GM23338 (cell line): ENCODE measurements at regions not wholly inside any gene's neighbourhood (a gene's known extent, or its start where the extent isn't known, plus 50 kb on each side); places are given as distances from the start of the nearest gene placed in this dataset.
A peak's percentile ranks its signal among the peaks of the same experiment; 100 is the strongest.

Source experiments
- ATAC-seq: fragments of 200-7000 bp; cut with Tn5 transposase; 3 replicates; pipeline ENCODE4 v1.9.1; 2020
- DNase-seq: peaks from one replicate; pipeline ENCODE4 v3.0.0-alpha.2; 2015; ENCODE audit warnings: low spot score
- H2AFZ ChIP-seq: fragments of 200-600 bp; sonication (generic); 2 replicates; pipeline ENCODE4 v1.8.0; 2016; ENCODE audit warnings: antibody characterized with exemption, mild to moderate bottlenecking, moderate library complexity
- H3F3A ChIP-seq: fragments of 200-600 bp; sonication (generic); replicated peaks from 2 replicates; pipeline ENCODE4 v1.8.0; 2017; ENCODE audit warnings: antibody characterized with exemption, mixed run types, low read depth
- H3K27ac ChIP-seq: fragments of 200-600 bp; sonication (generic); 2 replicates; pipeline ENCODE4 v1.6.1; 2016; ENCODE audit warnings: low read depth
- H3K27me3 ChIP-seq: fragments of 200-600 bp; sonication (generic); 2 replicates; pipeline ENCODE4 v1.8.0; 2016; ENCODE audit warnings: mild to moderate bottlenecking, mixed run types, moderate library complexity; ENCODE audit not compliant: insufficient read depth
- H3K36me3 ChIP-seq: fragments of 200-600 bp; sonication (generic); 2 replicates; pipeline ENCODE4 v1.8.0; 2016; ENCODE audit warnings: mild to moderate bottlenecking; ENCODE audit not compliant: insufficient read depth
- H3K4me1 ChIP-seq: fragments of 200-600 bp; sonication (generic); 2 replicates; pipeline ENCODE4 v1.8.0; 2016; ENCODE audit warnings: mild to moderate bottlenecking, moderate library complexity; ENCODE audit not compliant: insufficient read depth
- H3K4me2 ChIP-seq: fragments of 200-600 bp; sonication (generic); 2 replicates; pipeline ENCODE4 v1.7.1; 2017; ENCODE audit warnings: mixed run types
- H3K4me3 ChIP-seq: fragments of 200-600 bp; sonication (generic); 2 replicates; pipeline ENCODE4 v1.6.1; 2016; ENCODE audit warnings: mixed run types
- H3K79me2 ChIP-seq: fragments of 200-600 bp; sonication (generic); replicated peaks from 2 replicates; pipeline ENCODE4 v1.8.0; 2017; ENCODE audit warnings: mild to moderate bottlenecking; ENCODE audit not compliant: insufficient read depth
- H3K9me2 ChIP-seq: fragments of 200-600 bp; sonication (generic); 2 replicates; pipeline ENCODE4 v1.8.0; 2017; ENCODE audit not compliant: insufficient read depth
- H4K20me1 ChIP-seq: fragments of 200-600 bp; sonication (generic); replicated peaks from 2 replicates; pipeline ENCODE4 v1.8.0; 2017; ENCODE audit warnings: mild to moderate bottlenecking; ENCODE audit not compliant: insufficient read depth
- H3K27ac Mint-ChIP-seq: 2 replicates; pipeline ENCODE4 v1.8.0; 2020; ENCODE audit warnings: inconsistent platforms, mild to moderate bottlenecking, moderate library complexity, mixed read lengths
- H3K27me3 Mint-ChIP-seq: 3 replicates; pipeline ENCODE4 v1.8.0; 2022; ENCODE audit warnings: low read depth, mild to moderate bottlenecking, moderate library complexity, mixed read lengths, inconsistent platforms; ENCODE audit not compliant: insufficient read depth, poor library complexity
- H3K36me3 Mint-ChIP-seq: 3 replicates; pipeline ENCODE4 v1.8.0; 2021; ENCODE audit warnings: low read depth, mild to moderate bottlenecking, inconsistent platforms, moderate library complexity, mixed read lengths
- H3K4me1 Mint-ChIP-seq: 3 replicates; pipeline ENCODE4 v1.8.0; 2020; ENCODE audit warnings: mild to moderate bottlenecking, inconsistent platforms, mixed read lengths
- H3K4me3 Mint-ChIP-seq: 3 replicates; pipeline ENCODE4 v1.8.0; 2021; ENCODE audit warnings: moderate library complexity, mild to moderate bottlenecking, inconsistent platforms, mixed read lengths
- H3K9me3 Mint-ChIP-seq: 3 replicates; pipeline ENCODE4 v1.8.0; 2020; ENCODE audit warnings: moderate library complexity, mild to moderate bottlenecking, inconsistent platforms, mixed read lengths
- EZH2 ChIP-seq: fragments of 200-600 bp; sonication (generic); IDR thresholded peaks from one replicate; pipeline ENCODE4 v1.8.0; 2017; ENCODE audit warnings: antibody characterized with exemption, mild to moderate bottlenecking, low read depth; ENCODE audit not compliant: unreplicated experiment
- EZH2phosphoT487 ChIP-seq: fragments of 200-600 bp; sonication (generic); IDR thresholded peaks from one replicate; pipeline ENCODE4 v1.8.1; 2018; ENCODE audit warnings: antibody characterized with exemption; ENCODE audit not compliant: unreplicated experiment
- JUNB ChIP-seq: IDR thresholded peaks from one replicate; pipeline ENCODE4 v1.6.1; 2016; ENCODE audit warnings: antibody characterized with exemption; ENCODE audit not compliant: unreplicated experiment
- NANOG ChIP-seq: IDR thresholded peaks from 2 replicates; pipeline ENCODE4 v1.6.1; 2016; ENCODE audit warnings: antibody characterized with exemption, borderline replicate concordance
- POLR2AphosphoS5 ChIP-seq: IDR thresholded peaks from 2 replicates; pipeline ENCODE4 v1.6.1; 2016; ENCODE audit warnings: antibody characterized with exemption, low read depth
- ZNF331 ChIP-seq: fragments of 250-450 bp; sonication (Bioruptor Pico); IDR thresholded peaks from 2 replicates; pipeline ENCODE4 v1.5.0; 2020; ENCODE audit warnings: low read depth, mild to moderate bottlenecking, moderate library complexity
- TF ChIP-seq, protein P1 (sequence below): fragments of 250-450 bp; sonication (Bioruptor Pico); IDR thresholded peaks from 2 replicates; pipeline ENCODE4 v1.5.0; 2020; ENCODE audit warnings: mild to moderate bottlenecking, moderate library complexity
- TF ChIP-seq, protein P2 (sequence below), 2 experiments: fragments of 200-600 bp in 1 of 2; sonication (generic) in 1 of 2; conservative IDR thresholded peaks; 2 replicates each; pipeline versions ENCODE4 v1.5.1 to v1.6.1; 2016 to 2017; ENCODE audit warnings: antibody characterized with exemption in 2 of 2, low read depth in 2 of 2, mild to moderate bottlenecking in 2 of 2, moderate library complexity in 1 of 2

DNA sequence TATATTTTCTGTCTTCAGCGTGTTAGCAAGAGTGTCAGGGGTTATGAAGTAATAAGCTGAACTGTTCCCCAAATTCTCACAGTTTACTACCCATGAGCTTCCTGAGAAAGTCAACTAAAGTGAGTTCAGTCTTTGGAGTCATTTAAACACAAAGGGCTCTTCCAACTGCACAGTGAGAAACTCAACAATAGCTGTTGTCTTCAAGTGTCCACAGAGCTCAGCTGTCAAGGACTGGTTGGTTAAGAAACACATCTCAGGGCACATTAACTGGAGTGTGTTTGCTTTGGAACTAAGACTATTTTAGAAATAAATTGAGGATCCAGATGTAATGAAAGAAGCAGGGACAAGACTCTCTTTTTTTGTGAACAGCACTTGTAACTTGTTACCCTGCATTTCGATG lies 241.4 kb upstream of the SOX4 start (continued):
- TF ChIP-seq, protein P1, sequence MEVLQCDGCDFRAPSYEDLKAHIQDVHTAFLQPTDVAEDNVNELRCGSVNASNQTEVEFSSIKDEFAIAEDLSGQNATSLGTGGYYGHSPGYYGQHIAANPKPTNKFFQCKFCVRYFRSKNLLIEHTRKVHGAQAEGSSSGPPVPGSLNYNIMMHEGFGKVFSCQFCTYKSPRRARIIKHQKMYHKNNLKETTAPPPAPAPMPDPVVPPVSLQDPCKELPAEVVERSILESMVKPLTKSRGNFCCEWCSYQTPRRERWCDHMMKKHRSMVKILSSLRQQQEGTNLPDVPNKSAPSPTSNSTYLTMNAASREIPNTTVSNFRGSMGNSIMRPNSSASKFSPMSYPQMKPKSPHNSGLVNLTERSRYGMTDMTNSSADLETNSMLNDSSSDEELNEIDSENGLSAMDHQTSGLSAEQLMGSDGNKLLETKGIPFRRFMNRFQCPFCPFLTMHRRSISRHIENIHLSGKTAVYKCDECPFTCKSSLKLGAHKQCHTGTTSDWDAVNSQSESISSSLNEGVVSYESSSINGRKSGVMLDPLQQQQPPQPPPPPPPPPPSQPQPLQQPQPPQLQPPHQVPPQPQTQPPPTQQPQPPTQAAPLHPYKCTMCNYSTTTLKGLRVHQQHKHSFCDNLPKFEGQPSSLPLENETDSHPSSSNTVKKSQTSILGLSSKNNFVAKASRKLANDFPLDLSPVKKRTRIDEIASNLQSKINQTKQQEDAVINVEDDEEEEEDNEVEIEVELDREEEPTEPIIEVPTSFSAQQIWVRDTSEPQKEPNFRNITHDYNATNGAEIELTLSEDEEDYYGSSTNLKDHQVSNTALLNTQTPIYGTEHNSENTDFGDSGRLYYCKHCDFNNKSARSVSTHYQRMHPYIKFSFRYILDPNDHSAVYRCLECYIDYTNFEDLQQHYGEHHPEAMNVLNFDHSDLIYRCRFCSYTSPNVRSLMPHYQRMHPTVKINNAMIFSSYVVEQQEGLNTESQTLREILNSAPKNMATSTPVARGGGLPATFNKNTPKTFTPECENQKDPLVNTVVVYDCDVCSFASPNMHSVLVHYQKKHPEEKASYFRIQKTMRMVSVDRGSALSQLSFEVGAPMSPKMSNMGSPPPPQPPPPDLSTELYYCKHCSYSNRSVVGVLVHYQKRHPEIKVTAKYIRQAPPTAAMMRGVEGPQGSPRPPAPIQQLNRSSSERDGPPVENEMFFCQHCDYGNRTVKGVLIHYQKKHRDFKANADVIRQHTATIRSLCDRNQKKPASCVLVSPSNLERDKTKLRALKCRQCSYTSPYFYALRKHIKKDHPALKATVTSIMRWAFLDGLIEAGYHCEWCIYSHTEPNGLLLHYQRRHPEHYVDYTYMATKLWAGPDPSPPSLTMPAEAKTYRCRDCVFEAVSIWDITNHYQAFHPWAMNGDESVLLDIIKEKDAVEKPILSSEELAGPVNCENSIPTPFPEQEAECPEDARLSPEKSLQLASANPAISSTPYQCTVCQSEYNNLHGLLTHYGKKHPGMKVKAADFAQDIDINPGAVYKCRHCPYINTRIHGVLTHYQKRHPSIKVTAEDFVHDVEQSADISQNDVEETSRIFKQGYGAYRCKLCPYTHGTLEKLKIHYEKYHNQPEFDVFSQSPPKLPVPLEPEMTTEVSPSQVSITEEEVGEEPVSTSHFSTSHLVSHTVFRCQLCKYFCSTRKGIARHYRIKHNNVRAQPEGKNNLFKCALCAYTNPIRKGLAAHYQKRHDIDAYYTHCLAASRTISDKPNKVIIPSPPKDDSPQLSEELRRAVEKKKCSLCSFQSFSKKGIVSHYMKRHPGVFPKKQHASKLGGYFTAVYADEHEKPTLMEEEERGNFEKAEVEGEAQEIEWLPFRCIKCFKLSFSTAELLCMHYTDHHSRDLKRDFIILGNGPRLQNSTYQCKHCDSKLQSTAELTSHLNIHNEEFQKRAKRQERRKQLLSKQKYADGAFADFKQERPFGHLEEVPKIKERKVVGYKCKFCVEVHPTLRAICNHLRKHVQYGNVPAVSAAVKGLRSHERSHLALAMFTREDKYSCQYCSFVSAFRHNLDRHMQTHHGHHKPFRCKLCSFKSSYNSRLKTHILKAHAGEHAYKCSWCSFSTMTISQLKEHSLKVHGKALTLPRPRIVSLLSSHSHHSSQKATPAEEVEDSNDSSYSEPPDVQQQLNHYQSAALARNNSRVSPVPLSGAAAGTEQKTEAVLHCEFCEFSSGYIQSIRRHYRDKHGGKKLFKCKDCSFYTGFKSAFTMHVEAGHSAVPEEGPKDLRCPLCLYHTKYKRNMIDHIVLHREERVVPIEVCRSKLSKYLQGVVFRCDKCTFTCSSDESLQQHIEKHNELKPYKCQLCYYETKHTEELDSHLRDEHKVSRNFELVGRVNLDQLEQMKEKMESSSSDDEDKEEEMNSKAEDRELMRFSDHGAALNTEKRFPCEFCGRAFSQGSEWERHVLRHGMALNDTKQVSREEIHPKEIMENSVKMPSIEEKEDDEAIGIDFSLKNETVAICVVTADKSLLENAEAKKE, result no peak
- TF ChIP-seq NANOG, result no peak

DNA sequence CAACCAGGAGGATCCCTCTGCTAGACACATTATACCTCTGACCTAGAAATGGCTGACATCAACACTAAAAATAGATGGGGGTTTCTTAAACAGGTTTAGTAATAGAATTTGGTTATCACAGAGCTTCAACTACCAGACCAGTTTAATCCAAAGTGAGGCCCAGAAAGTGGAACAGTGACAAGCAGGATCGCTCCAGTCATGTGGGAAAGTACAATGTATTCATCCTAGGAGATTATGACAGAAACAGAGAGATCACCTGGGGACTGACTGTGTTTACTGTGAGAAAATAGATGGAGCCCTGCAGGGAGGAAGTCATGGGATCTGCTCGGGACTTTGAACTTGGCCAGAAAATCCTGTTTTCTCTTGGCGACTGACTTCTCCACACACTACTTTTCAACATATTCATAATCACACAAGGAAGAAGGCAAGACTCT lies 238.7 kb upstream of the SOX4 start:
- no peak overlapping the region for H3K4me2 ChIP-seq
- H3K9me3 Mint-ChIP-seq, result no peaks in the 10 kb centered on the region
- H3K4me1 ChIP-seq, result no peaks in the 10 kb centered on the region
- no peak overlapping the region for H3K27ac ChIP-seq
- no peak overlapping the region for H3K27ac Mint-ChIP-seq
- H3K36me3 ChIP-seq, result no peaks in the 10 kb centered on the region
- H2AFZ ChIP-seq, result peak overlapping the region; percentile 74
- no peaks in the 10 kb centered on the region for H3K9me2 ChIP-seq
- H4K20me1 ChIP-seq, result no peaks in the 10 kb centered on the region
- TF ChIP-seq, protein P2, sequence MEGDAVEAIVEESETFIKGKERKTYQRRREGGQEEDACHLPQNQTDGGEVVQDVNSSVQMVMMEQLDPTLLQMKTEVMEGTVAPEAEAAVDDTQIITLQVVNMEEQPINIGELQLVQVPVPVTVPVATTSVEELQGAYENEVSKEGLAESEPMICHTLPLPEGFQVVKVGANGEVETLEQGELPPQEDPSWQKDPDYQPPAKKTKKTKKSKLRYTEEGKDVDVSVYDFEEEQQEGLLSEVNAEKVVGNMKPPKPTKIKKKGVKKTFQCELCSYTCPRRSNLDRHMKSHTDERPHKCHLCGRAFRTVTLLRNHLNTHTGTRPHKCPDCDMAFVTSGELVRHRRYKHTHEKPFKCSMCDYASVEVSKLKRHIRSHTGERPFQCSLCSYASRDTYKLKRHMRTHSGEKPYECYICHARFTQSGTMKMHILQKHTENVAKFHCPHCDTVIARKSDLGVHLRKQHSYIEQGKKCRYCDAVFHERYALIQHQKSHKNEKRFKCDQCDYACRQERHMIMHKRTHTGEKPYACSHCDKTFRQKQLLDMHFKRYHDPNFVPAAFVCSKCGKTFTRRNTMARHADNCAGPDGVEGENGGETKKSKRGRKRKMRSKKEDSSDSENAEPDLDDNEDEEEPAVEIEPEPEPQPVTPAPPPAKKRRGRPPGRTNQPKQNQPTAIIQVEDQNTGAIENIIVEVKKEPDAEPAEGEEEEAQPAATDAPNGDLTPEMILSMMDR (conservative IDR thresholded peaks at IDR 0.05; ENCODE audit: low read depth in 2 of 2), result no peak
- TF ChIP-seq POLR2AphosphoS5 (no peak), EZH2phosphoT487 (no peak), ZNF331 (CRISPR knock-in tag) (no peak), EZH2 (no peak), JUNB (no peak)
- TF ChIP-seq, protein P1, result no peak
- no peaks in the 10 kb centered on the region for H3K27me3 ChIP-seq
- peaks cover 2% of the 10 kb centered on the region for H3K27me3 Mint-ChIP-seq
- H3K36me3 Mint-ChIP-seq, result no peaks in the 10 kb centered on the region
- ATAC-seq, result no peak
- no peaks in the 10 kb centered on the region for H3K79me2 ChIP-seq
- H3K4me3 Mint-ChIP-seq, result no peak overlapping the region
- DNase-seq, result no peak
- H3F3A ChIP-seq, result no peaks in the 10 kb centered on the region
- H3K4me3 ChIP-seq, result no peak overlapping the region
- H3K4me1 Mint-ChIP-seq, result no peaks in the 10 kb centered on the region
